GM19238 (cell line): ENCODE measurements at regions not wholly inside any gene's neighbourhood (a gene's known extent, or its start where the extent isn't known, plus 50 kb on each side); places are given as distances from the start of the nearest gene placed in this dataset.
"Not testable (repeated sequence)": the region's sequence is repeated elsewhere in the genome, so short reads cannot be mapped to it uniquely, and the experiment has no call there.

Experiments used
- DNase-seq: peaks from one replicate; pipeline ENCODE4 v3.0.0; 2011; ENCODE audit warnings: low spot score; ENCODE audit not compliant: insufficient read length

DNA sequence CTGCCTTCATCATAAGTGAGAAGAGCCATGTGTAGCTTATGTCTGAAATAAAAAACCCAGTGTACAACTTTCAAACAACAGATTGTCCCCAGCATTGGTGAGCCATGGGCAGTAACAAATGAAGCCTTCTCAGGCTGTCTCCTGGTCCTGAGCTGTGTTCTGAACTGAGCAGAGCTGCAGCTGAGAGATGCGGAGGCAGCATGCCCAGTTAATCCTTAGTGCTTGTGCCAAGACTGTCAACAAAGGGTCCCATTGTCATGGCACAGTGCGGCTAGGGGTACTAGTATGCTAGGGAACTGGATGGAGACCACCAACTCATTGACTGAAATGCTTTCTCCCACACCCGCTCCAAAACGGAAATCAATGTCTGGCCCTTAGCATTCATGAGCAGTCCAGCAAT lies 154.3 kb downstream of the RMST start:
- no peak for DNase-seq

DNA sequence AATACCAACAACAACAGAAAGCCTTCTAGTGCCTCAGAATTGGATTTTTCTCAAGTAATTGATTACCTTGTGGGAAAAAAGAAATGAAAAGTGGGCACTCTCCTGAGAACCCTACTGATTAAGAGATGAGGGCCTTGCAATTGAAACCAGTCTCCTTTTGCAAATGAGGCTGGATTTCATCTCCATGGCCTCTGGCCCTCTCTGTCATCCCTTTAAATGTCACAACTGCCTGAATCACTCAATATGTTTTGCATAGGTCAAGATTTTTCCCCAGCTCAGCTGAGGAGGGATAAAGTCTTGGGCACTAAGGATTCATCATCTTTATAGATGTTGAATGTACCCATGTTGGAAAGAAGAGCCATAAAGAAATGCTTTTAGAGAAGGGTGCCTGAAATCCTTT lies 166.4 kb downstream of the RMST start:
- no peak for DNase-seq

DNA sequence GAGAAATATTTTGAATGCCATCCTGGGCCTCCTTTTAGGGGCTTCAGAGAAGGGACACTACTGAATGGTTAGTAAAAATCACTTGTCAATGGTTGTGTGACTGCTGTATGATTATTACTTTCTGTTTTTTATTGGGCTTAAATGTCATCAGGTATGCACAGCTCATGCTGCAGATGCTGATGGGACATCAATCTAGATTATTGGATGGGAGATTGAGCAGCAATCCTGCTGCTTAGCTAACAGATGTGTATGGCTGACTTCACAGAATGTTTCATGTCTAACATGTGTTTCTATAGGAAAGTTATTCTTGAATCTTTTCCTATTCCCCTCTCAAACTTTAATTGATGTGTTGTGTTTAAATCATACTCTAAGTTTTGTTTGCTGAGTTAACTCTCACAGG lies 166.8 kb downstream of the RMST start:
- no peak for DNase-seq

DNA sequence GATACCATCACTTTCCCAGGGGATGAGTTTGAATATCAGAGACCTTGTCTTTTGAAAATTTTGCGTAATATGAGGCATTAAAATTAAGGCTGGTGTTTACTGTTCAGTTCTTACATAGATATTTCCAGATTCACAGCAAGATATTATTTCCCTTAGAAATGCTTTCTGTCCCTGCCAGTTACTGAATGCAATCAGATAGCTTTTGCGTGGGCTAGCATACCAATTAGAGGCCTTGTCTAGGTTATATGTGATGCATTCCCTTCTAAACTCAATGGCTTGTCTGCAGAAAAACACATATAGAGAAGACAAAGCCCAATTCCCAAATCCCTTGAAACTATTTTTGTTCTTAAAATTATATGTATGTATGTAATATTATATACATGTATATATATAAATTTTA lies 167.8 kb downstream of the RMST start:
- DNase-seq = no peak

DNA sequence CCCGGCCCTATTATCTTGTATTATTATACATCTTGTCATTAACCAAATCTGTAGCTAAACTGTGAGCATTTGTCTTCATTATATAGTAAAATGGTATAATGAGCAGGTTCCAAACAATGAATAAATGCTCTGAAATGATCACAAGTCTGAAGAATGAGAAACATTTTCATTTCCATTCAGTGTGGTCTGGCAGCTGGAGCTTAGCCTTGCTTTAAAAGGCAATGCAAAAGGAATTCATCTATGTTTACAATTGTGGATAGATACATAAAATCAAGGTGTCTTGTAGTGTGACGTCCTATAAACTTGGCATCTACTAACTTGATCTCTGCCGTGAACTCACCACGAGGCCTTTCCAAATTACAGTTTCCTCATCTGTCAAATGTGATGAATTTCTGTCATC lies 168.3 kb downstream of the RMST start:
- no peak for DNase-seq

DNA sequence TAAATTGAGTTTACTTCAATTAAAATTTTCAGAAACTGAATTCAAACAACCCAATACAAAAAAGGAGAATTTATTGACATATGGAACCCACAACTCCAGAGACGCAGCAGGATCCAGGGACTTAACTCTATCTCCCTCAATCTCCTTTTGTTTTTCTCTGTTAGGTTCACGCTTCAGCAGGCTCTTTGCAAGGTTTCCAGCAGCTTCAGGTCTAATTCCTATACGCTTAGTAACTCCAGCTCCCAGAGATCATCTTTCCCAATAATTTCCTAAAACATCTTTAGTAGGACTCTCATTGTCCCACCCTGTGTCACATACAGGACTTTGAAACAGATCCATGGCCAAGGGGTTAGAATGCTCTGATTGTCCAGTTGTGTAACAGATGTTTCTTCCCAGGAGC lies 175.2 kb downstream of the RMST start:
- DNase-seq = no peak

DNA sequence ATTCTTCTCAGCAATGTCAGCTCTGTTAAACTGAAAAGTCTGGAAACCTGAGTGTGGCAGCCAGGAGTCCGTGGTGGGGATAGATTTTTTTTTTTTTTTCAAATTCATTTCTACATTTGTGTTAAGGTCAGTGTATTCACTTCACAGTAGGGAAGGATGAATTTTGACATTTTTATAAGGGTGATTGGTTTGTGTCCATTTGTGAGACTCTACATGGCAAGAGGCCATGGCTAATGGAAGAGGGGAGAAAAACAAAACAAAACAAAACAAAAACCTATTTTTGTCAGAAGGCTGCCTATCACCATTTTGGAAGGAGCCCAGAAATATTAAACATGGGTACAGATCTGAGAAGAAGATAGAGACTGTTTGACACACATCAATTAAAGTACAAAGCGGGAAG lies 176.1 kb downstream of the RMST start:
- no peak for DNase-seq

DNA sequence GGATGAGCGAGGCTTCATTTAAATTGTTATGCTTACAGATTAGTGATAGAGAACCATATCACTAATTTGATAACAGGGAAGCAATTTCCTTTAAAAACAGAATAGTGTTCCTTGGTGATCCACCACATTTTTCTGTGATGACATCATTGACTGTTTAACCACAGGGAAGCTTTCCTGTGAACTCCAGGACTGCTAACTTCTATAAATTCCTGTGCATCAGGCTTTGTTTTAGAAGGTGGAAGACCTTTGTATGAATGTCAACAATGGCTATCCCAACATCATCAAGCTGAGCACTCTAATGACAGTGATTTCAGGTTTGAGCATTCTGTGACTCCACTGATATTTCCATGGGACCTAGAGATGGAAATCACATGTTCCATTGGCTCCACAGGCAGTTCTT lies 177.1 kb downstream of the RMST start:
- DNase-seq = no peak

DNA sequence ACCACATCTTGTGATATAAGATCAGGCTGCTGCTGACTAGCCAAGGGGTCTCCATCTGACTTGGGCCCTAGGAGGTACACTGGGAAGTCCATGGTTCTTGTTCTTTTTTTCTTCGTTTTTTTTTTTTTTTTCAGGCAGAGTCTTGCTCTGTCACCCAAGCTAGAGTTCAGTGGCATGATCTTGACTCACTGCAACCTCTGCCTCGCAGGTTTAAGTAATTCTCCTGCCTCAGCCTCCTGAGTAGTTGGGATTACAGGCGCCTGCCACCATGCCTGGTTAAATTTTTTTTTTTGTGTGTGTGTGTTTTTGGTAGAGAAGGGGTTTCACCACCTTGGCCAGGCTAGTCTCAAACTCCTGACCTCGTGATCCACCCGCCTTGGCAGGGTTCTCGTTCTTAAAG lies 178.2 kb downstream of the RMST start:
- DNase-seq = no peak

DNA sequence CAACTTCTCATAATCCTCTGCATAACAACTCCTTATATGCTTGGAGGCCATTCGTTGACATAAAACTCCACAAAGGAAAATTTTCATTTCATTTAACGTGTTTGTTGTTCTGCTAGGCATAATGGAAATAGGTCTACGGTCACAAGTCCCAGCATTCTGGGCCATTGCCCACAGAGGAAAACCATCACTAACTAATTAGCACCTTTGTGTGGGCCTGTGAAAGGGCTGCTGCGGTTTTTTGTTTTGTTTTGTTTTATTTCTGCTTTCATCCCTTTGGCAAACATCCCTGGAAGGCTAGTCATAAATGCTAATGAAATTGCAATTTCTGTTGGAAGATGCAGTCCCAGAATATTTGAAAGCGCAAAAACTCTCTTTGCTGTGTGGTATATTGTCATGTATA lies 180.3 kb downstream of the RMST start:
- DNase-seq = no peak

DNA sequence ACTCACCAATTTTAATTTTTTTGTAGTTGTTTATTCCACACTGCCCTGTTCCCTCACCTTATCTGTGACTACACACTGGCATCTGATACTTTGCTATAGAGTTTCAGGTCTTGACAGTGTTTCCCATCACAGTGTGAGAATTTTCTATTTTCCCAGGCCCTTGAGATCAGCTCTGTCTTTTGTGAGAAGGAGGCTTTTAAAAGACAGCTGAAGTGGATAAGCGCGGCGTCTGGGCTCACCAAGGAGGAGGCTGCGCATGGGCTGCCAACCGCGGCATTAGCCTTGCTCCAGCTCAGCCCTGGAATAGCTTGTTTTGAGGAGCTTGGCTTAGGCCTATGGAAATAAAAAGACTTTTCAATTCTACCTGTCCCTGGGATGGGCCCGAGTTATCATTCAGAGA lies 181.3 kb downstream of the RMST start:
- DNase-seq = no peak

DNA sequence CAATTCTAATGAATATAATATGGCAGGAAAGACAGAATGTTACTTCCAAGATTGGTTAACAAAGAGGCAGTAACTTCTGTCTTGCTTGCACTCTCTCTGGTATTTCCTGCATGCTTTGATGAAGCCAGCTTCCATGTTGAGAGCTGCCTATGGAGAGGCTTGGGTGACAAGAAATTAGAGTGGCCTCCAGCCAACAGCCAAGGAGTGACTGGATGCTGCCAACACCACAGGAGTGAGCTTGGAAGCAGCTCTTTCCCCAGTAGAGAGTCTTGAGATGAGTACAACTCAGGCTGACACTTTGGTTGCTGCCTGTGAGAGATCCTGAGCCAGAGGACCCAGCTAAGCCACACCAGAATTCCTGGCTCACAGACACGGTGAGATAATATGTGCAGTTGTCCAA lies 183.1 kb downstream of the RMST start:
- no peak for DNase-seq

DNA sequence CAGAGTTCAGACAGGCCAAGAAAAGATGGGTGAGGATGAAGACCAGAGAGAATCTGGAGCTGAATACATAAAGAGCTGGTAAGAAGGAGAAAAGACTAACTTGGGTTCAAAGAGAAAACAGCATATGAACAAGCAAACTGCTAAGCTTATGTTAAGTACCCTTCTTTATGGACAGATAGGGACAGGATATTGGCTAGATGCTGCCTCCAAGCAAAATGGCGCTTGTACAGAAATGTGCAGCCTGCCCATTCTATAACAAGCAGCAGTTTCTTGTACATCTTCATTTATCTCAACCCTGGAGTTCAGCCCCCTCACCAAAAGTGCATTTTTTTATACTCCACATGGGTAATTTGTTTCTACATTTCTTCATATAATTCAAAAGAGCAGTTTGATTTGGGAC lies 184.5 kb downstream of the RMST start:
- no peak for DNase-seq

DNA sequence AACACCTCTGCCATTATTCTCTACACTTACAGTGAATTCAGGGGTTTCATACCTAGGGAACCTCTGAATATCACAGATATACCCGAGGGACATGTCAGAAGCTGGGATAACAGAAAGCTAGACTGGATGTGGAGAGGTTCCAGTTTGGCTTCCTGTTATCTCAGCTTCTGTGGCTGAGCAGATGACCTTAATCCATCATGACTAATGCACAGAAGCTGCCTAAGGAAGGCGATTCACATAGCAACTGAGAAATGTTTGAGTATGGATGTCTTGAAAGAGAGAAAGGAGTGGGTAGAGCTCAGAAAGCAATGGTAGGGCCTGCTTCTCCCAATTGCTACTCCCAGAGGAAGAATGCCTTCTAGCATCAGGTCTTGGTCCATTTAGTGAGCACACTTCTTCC lies 187.6 kb downstream of the RMST start:
- DNase-seq = no peak

DNA sequence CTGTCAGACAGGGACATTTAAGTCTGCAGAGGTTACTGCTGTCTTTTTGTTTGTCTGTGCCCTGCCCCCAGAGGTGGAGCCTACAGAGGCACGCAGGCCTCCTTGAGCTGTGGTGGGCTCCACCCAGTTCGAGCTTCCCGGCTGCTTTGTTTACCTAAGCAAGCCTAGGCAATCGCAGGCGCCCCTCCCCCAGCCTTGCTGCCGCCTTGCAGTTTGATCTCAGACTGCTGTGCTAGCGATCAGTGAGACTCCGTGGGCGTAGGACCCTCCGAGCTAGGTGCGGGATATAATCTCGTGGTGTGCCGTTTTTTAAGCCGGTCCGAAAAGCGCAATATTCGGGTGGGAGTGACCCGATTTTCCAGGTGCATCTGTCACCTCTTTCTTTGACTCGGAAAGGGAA lies 193.9 kb downstream of the RMST start:
- not testable (repeated sequence) for DNase-seq

DNA sequence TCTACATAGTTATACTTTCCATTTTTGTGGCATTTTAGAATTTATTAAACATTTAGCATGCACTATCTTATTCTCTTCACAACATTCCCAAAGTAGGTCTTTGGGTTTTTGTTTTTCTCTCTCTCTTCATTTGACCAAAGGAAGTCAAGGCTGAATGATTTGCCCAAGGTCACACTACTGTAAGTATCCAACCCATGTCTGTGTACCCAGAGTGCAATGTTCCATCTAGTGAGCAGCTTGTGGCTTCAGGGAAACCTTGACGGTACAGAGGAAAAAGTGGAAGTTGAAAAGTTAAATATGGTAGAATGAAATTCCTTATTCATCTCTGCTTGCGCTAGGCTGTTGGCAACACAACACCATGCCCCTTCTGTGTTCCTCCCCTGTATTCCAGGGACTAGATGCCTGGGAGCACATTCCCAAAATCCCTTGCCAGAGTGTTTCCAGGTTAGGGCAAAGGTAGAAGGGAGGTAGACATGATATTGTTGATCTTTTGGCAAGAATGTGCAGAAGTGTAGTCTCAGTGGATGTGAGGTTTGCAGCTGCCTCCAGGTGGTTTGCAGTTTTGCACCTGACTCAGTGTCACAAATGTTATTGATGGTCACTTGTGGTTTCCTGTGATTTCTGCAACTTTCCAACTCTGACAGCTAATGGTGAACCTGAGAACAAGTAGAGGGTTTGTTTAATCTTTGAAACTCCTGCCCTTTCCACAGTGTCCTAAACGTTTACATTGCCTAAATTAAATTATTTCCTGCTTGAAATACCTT lies 196.7 kb downstream of the RMST start:
- no peak for DNase-seq

DNA sequence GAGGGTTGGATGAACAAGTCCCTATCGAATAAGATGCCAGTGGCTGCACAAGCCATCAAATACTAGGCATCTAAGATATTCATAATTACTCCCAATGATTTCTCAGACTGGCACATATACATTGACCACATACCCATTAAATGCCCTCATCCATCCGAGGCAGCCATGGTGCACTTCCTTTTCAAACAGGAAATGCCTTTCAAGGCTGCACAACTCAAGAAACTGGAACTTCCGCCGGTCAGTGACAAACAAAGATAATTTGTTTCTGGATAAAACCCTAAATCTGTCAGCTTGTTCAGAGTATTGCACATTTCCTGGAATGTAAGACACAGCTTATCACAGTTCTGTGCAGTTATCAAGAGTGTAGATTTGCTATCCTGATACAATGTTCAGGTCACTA lies 203.7 kb downstream of the RMST start:
- no peak for DNase-seq

DNA sequence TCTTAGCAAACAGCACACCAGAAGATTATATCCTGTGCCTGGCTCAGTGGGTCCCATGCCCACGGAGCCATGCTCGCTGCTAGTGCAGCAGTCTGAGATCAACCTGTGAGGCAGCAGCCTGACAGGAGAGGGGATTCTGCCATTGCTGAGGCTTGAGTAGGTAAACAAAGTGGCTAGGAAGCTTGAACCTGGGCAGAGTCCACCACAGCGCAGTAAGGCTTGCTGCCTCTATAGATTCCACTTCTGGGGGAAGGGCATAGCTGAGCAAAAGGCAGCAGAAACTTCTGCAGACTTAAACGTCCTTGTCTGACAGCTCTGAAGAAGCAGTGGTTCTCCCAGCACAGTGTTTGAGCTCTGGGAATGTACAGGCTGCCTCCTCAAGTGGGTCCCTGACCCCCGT lies 210.3 kb downstream of the RMST start:
- no peak for DNase-seq

DNA sequence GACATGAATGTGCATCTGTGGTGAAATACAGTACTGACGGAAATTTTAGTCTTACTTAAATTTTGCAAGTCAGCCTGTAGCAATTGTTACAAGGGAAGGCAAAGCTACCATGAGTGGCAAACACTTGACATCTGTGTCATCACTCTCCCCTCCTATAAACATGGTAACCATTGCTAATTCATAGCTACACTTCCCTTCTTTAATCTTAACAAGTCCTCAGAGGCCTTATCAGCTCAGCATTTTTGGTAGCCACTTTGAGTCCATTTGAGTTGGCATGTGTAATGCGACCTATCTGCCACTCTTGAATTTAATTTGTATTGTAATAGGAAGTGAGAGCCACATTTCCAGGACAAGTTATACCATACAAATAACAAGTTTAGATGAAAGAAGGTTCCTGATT lies 218.1 kb downstream of the RMST start:
- DNase-seq = no peak

DNA sequence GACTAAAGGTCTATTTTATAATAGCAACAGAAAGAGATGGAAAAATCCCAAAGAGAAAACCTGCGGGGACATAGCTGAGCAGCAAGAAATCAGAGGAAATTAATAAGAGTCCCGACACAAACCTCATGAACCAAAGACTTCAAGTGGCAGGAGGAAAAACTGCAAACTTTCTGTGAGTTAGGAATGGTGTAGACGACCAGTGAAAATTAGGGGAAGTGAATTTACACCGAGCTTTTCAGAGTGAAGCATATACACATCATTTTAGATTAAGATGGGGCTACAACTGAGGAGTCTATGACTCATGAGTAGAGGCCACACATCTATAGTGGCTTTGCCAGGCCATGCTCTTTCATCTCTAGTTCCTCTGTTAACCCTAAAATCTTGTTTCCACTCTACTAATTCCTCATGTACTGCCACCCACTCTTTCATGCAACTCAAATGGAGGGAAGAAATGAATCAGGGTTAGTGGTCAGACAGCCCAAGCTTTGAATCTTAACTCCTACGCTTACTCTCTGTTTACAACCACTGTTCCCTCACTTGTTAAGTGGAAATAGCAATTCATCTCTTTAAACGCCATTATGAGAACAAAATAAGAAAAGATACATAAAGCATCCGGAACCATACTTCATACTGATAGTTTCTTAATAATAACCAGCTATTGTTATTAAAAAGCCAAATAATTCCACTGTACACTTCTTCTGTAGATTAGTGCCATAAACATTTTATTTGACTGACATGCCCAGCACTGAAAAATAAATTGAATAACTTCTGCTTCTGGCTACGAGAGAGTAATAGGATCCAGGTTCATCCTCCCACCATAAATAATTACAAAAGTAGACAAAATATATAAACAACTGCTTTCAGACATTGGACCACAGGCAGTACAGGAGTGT lies 219.3 kb downstream of the RMST start:
- no peak for DNase-seq

DNA sequence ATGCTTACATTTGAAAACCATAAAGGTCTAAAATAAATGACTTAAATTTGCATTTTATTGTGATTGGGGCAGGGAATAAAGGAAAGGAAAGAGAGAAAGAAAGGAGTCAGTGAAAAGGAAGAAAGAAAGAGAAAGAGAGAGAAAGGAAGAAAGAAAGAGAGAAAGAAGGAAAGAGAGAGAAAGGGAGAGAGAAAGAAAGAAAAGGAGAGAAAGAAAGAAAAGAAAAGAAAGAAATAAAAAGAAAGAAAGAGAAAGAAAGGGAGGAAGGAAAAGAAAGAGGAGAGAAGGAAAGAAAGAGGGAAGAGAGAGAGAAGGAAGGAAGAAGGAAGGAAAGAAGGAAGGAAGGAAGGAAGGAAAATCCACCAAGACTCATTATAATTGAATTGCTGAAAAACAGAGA lies 222.8 kb downstream of the RMST start:
- no peak for DNase-seq

DNA sequence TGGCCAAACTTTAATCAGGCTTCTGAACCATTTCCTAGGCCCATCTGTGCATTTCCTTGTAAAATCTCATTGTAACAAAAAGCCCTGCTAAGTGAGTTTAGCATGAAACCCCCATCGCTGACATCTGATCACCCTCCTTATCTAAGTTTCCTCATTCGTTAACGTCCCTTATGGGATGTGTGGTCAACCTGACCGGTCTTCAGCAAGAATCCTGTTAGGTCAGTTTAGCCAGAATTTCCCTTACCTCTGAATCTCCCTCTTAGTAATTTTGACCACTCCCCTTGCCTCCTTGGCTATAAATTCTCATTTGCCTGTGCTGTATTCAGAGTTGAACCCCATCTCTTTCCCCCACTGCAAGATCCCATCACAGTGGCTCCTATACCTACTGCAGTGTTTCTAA lies 239.3 kb downstream of the RMST start:
- no peak for DNase-seq

DNA sequence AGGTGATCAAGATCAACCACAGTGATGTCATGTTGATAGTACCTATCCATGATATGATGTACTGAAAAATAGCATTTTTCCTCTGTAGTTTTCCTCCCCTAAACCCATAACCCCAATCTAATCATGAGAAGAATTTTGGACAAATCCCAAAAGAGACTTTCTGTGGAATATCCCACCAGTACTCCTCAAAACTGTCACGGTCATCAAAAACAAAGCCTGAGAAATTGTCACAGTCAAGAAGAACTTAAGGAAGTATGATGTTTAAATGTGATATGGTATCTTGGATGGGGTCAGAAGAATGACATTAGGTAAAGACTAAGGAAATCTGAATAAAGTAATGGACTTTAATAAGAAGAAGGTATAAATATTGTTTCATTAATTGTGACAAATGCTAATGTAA lies 248.8 kb downstream of the RMST start:
- DNase-seq = no peak
